ENCODE measurements at regions not wholly inside any gene's neighbourhood (a gene's known extent, or its start where the extent isn't known, plus 50 kb on each side); places are given as distances from the start of the nearest gene placed in this dataset.

DNA sequence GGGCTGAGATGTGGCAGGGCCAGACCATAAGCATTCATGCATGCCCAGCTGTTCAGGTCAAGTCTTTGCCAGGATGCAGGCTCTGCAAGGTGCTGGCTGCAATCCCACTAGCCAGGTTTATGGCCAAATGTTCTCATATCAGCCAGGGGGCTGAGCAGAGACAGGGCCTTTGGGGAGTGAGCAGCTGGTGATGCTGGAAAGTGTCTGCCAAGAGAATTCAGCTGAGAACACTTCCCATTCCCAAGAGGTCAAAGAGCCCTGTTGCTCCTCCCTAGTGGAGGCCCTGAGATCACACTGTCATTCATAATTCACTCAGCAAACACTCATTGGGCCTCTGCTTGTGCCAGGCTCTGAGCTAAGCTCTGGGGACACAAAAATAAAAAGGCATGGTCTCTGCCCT, 150.3 kb downstream of the DMRTA2 start:
- TF ChIP-seq, protein P1, sequence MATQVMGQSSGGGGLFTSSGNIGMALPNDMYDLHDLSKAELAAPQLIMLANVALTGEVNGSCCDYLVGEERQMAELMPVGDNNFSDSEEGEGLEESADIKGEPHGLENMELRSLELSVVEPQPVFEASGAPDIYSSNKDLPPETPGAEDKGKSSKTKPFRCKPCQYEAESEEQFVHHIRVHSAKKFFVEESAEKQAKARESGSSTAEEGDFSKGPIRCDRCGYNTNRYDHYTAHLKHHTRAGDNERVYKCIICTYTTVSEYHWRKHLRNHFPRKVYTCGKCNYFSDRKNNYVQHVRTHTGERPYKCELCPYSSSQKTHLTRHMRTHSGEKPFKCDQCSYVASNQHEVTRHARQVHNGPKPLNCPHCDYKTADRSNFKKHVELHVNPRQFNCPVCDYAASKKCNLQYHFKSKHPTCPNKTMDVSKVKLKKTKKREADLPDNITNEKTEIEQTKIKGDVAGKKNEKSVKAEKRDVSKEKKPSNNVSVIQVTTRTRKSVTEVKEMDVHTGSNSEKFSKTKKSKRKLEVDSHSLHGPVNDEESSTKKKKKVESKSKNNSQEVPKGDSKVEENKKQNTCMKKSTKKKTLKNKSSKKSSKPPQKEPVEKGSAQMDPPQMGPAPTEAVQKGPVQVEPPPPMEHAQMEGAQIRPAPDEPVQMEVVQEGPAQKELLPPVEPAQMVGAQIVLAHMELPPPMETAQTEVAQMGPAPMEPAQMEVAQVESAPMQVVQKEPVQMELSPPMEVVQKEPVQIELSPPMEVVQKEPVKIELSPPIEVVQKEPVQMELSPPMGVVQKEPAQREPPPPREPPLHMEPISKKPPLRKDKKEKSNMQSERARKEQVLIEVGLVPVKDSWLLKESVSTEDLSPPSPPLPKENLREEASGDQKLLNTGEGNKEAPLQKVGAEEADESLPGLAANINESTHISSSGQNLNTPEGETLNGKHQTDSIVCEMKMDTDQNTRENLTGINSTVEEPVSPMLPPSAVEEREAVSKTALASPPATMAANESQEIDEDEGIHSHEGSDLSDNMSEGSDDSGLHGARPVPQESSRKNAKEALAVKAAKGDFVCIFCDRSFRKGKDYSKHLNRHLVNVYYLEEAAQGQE (IDR thresholded peaks at IDR 0.05; ENCODE audit: insufficient read depth in 1 of 2, low read depth in 2 of 2, low read length in 1 of 2) = no peak
- TF ChIP-seq, protein P2, sequence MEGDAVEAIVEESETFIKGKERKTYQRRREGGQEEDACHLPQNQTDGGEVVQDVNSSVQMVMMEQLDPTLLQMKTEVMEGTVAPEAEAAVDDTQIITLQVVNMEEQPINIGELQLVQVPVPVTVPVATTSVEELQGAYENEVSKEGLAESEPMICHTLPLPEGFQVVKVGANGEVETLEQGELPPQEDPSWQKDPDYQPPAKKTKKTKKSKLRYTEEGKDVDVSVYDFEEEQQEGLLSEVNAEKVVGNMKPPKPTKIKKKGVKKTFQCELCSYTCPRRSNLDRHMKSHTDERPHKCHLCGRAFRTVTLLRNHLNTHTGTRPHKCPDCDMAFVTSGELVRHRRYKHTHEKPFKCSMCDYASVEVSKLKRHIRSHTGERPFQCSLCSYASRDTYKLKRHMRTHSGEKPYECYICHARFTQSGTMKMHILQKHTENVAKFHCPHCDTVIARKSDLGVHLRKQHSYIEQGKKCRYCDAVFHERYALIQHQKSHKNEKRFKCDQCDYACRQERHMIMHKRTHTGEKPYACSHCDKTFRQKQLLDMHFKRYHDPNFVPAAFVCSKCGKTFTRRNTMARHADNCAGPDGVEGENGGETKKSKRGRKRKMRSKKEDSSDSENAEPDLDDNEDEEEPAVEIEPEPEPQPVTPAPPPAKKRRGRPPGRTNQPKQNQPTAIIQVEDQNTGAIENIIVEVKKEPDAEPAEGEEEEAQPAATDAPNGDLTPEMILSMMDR (IDR thresholded peaks at IDR 0.05) = no peak
- TF ChIP-seq TCF7L2 (IDR thresholded peaks at IDR 0.05; ENCODE audit: low read depth, low read length) = no peak
- TF ChIP-seq POLR2AphosphoS5 (IDR thresholded peaks at IDR 0.05; ENCODE audit: low read depth, low read length) = no peak
- no peak for TF ChIP-seq SIN3A (IDR thresholded peaks at IDR 0.05; ENCODE audit: borderline replicate concordance, insufficient read depth, low read depth, low read length)

All from Panc1 (cell line).